ENCODE measurements at regions not wholly inside any gene's neighbourhood (a gene's known extent, or its start where the extent isn't known, plus 50 kb on each side); places are given as distances from the start of the nearest gene placed in this dataset.

DNA sequence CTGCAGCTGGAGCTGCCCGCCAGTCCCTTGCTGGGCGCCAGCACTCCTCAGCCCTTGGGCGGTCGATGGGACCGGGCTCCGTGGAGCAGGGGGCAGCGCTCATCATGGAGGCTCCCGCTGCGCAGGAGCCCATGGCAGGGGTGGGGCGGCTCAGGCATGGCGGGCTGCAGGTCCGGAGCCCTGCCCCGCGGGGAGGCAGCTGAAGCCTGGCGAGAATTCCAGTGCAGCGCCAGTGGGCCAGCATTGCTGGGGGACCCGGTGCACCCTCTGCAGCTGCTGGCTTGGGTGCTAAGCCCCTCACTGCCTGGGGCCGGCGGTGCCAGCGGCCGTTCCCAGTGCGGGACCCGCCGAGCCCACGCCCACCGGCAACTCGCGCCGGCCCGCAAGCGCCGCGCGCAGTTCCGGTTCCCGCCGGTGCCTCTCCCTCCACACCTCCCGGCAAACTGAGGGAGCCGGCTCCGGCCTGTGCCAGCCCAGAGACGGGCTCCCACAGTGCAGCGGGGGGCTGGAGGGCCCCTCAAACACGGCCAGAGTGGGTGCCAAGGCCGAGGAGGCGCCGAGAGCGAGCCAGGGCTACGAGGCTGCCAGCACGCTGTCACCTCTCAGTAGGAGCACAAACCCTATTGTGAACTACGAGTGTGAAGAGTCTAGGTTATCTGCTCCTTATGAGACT is 687.1 kb downstream of the PCDH17 start:
- Histone ChIP-seq H3K4me3 (no peak overlapping the region), H3K27ac (no peak overlapping the region), H3K36me3 (no peaks in the 10 kb centered on the region), H3K9me3 (peaks cover 0 to 6% (median 0%) of the 10 kb centered on the region in 3 donors), H3K27me3 (no peaks in the 10 kb centered on the region), H3K4me1 (no peaks in the 10 kb centered on the region)
- TF ChIP-seq POLR2AphosphoS5 (IDR thresholded peaks at IDR 0.05) (no peak), EP300 (IDR thresholded peaks at IDR 0.05) (no peak), POLR2A (IDR thresholded peaks at IDR 0.05) (no peak)
- TF ChIP-seq, protein P1, sequence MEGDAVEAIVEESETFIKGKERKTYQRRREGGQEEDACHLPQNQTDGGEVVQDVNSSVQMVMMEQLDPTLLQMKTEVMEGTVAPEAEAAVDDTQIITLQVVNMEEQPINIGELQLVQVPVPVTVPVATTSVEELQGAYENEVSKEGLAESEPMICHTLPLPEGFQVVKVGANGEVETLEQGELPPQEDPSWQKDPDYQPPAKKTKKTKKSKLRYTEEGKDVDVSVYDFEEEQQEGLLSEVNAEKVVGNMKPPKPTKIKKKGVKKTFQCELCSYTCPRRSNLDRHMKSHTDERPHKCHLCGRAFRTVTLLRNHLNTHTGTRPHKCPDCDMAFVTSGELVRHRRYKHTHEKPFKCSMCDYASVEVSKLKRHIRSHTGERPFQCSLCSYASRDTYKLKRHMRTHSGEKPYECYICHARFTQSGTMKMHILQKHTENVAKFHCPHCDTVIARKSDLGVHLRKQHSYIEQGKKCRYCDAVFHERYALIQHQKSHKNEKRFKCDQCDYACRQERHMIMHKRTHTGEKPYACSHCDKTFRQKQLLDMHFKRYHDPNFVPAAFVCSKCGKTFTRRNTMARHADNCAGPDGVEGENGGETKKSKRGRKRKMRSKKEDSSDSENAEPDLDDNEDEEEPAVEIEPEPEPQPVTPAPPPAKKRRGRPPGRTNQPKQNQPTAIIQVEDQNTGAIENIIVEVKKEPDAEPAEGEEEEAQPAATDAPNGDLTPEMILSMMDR (IDR thresholded peaks at IDR 0.05), result no peak
- WGBS, 2 donors (ENCODE audit: low coverage in 1 of 2), result 100% methylated on average over 1 of the region's 50 CpGs; no CpG with 5 or more reads in 1 of the 2 donors
- no peak for ATAC-seq

DNA sequence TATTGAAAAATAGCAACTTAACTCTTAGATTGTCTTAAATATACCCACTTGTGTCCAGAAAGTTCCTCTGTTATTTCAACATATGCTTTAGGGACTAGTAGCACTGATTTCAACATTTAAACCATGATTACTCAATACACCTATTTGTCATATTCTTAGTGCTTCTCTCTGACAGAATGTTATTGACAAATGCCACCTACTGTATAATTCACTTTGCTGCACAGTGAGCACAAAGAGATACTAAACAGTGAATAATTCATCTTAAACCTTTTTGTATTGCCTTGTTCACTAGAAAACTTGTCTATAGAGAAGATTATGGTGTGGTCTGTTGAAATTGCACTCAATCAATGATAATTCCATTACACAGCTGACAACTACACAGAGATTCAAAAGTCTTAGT is 692.6 kb downstream of the PCDH17 start:
- no peak for ATAC-seq
- Histone ChIP-seq H3K9me3 (no peaks in the 10 kb centered on the region), H3K27ac (no peak overlapping the region), H3K4me3 (no peak overlapping the region), H3K4me1 (no peaks in the 10 kb centered on the region), H3K27me3 (no peaks in the 10 kb centered on the region), H3K36me3 (no peaks in the 10 kb centered on the region)
- TF ChIP-seq EP300 (IDR thresholded peaks at IDR 0.05) (no peak), POLR2AphosphoS5 (IDR thresholded peaks at IDR 0.05) (no peak), POLR2A (IDR thresholded peaks at IDR 0.05) (no peak)
- TF ChIP-seq, protein P1 (IDR thresholded peaks at IDR 0.05), result no peak

DNA sequence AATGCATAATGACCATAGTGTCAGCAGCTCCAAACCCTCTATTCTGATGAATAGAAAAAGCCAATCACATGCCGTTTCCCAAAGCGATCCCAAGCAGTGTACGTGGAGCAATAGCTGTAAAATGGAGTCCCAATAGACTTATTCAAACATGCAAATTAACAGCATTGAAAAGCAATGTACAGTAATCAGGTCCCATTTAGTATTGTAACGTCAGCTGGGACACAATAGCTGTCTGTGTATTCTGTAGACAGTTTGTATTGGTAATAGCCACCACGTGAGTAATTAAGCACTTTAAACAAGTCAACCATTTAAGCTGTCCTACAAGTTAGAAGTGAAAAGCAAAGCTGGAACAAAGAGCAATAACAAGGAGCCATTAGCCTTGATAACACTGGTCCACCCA is 698.2 kb downstream of the PCDH17 start:
- 80 to 89% methylated on average over 5 of the region's 5 CpGs for WGBS, 2 donors (ENCODE audit: low coverage in 1 of 2)
- Histone ChIP-seq H3K4me3 (no peak overlapping the region), H3K36me3 (no peaks in the 10 kb centered on the region), H3K27ac (no peak overlapping the region), H3K9me3 (no peaks in the 10 kb centered on the region), H3K4me1 (no peaks in the 10 kb centered on the region), H3K27me3 (no peaks in the 10 kb centered on the region)
- no peak for ATAC-seq
- TF ChIP-seq, protein P1 (IDR thresholded peaks at IDR 0.05), result no peak
- TF ChIP-seq EP300 (IDR thresholded peaks at IDR 0.05) (no peak), POLR2AphosphoS5 (IDR thresholded peaks at IDR 0.05) (no peak), POLR2A (IDR thresholded peaks at IDR 0.05) (no peak)

DNA sequence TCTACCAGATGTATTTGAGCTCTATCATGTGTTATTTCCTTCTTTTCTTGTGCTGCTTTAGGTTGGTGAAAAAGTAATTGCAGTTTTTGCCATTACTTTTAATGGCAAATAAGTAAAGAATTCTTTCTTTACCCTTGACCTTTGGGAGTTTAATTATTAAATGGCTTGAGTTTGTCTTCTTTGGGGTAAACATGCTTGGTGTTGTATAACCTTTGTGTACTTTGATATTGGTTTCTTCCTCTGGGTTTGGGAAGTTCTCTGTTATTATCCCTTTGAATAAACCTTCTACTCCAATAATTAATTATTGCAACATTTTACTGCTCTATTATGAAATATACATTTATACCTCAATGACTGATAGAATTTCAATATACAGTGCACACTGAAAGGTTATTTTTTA is 709.4 kb downstream of the PCDH17 start:
- ATAC-seq, result no peak
- no peaks in the 10 kb centered on the region for H3K27me3 ChIP-seq

DNA sequence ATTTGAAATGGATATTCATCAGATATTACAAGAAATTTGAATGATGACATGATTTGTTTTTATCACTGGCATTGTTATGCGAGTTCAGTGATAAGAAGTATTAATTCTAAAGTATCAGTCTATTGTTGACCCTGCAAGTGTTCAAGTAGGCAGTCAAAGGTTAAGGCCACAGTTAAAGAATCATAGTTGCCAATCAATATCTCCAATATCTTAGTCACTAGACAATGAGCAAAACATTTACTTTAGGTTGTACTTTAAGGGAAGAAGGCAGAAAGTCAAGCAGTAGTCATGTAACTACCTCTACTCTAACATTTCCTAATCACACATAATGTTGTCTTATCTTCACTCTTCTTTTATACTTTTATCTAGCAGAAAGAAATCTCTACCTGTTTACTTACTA is 709.8 kb downstream of the PCDH17 start:
- no peaks in the 10 kb centered on the region for H3K9me3 ChIP-seq
- TF ChIP-seq POLR2A (IDR thresholded peaks at IDR 0.05) (no peak), POLR2AphosphoS5 (IDR thresholded peaks at IDR 0.05) (no peak), EP300 (IDR thresholded peaks at IDR 0.05) (no peak)
- TF ChIP-seq, protein P1 (IDR thresholded peaks at IDR 0.05), result no peak
- no peaks in the 10 kb centered on the region for H3K36me3 ChIP-seq
- no peak overlapping the region for H3K4me3 ChIP-seq
- no peaks in the 10 kb centered on the region for H3K27me3 ChIP-seq
- no peak for ATAC-seq
- no peaks in the 10 kb centered on the region for H3K4me1 ChIP-seq
- WGBS, 2 donors (ENCODE audit: low coverage in 1 of 2), result 77 to 89% methylated on average over 1 of the region's 1 CpG
- H3K27ac ChIP-seq, result no peak overlapping the region

More for the DNA sequence above, 709.4 kb downstream of the PCDH17 start:
- Histone ChIP-seq H3K9me3 (no peaks in the 10 kb centered on the region), H3K4me3 (no peak overlapping the region), H3K36me3 (no peaks in the 10 kb centered on the region), H3K4me1 (no peaks in the 10 kb centered on the region), H3K27ac (no peak overlapping the region)
- TF ChIP-seq POLR2AphosphoS5 (IDR thresholded peaks at IDR 0.05) (no peak), POLR2A (IDR thresholded peaks at IDR 0.05) (no peak), EP300 (IDR thresholded peaks at IDR 0.05) (no peak)
- TF ChIP-seq, protein P1 (IDR thresholded peaks at IDR 0.05), result no peak

All from gastroesophageal sphincter (tissue), 4 donors.